ENCODE measurements at regions not wholly inside any gene's neighbourhood (a gene's known extent, or its start where the extent isn't known, plus 50 kb on each side); places are given as distances from the start of the nearest gene placed in this dataset.

DNA sequence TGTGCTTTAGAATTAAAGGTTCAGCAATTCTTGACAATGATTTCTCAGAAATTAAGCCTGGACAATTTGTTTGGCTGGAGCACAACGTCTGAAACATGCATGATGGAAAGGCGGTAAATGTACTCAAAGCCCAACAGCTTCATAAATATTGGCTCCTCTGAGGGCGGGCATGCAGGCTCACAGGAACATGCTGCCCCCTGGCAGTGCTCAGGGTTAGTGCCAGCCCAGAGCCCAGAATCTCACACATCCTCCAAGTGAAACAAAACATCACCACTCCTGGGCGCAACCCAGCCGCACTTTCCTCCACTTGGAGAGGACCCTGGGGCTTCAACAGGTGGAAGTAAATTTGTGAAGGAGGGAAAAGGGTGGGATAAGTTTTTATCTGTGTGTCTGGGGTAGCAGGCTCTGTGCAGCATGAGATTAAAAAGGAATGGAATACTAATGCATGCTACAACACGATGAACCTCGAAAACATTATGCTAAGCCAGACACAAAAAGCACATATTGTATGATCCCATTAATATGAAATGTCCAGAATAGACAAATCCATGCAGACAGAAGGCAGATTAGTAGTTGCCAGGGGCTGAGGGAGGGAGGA lies 54.1 kb upstream of the PTPRT start:
- no peak for ATAC-seq (ENCODE audit: low read depth)
- no peaks in the 10 kb centered on the region for H3K36me3 ChIP-seq (replicated peaks in 1 of 2; ENCODE audit: control extremely low read depth in 1 of 2, control insufficient read depth in 1 of 2, extremely low read depth in 1 of 2, insufficient read depth in 2 of 2, low read length in 1 of 2)
- peaks cover 0 to 6% (median 0%) of the 10 kb centered on the region in 3 donors for H3K9me3 ChIP-seq (ENCODE audit: control extremely low read depth in 1 of 3, control insufficient read depth in 2 of 3, insufficient read depth in 1 of 3, low read length in 2 of 3)
- H3K4me1 ChIP-seq (ENCODE audit: control insufficient read depth in 2 of 2, insufficient read depth in 2 of 2, low read length in 2 of 2), result no peaks in the 10 kb centered on the region
- no peak overlapping the region for H3K4me2 ChIP-seq (replicated peaks; ENCODE audit: low read depth, low read length, poor library complexity, severe bottlenecking)
- no peak overlapping the region for H3K4me3 Mint-ChIP-seq
- TF ChIP-seq, protein P1, sequence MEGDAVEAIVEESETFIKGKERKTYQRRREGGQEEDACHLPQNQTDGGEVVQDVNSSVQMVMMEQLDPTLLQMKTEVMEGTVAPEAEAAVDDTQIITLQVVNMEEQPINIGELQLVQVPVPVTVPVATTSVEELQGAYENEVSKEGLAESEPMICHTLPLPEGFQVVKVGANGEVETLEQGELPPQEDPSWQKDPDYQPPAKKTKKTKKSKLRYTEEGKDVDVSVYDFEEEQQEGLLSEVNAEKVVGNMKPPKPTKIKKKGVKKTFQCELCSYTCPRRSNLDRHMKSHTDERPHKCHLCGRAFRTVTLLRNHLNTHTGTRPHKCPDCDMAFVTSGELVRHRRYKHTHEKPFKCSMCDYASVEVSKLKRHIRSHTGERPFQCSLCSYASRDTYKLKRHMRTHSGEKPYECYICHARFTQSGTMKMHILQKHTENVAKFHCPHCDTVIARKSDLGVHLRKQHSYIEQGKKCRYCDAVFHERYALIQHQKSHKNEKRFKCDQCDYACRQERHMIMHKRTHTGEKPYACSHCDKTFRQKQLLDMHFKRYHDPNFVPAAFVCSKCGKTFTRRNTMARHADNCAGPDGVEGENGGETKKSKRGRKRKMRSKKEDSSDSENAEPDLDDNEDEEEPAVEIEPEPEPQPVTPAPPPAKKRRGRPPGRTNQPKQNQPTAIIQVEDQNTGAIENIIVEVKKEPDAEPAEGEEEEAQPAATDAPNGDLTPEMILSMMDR (IDR thresholded peaks at IDR 0.05), result no peak
- no peak for TF ChIP-seq EZH2 (IDR thresholded peaks at IDR 0.05; ENCODE audit: borderline replicate concordance, insufficient read depth, low read depth, low read length, poor library complexity, severe bottlenecking)
- H3K4me3 ChIP-seq (ENCODE audit: control extremely low read depth in 1 of 5, extremely low read depth in 1 of 5, insufficient read depth in 1 of 5, low read depth in 2 of 5, low read length in 4 of 5), result no peak overlapping the region
- whole genome bisulfite sequencing (ENCODE audit: insufficient coverage), result 46% methylated on average over 4 of the region's 7 CpGs
- no peaks in the 10 kb centered on the region for H3K9me3 Mint-ChIP-seq (ENCODE audit: insufficient read depth)
- H3K27me3 Mint-ChIP-seq, result peaks cover 9% of the 10 kb centered on the region
- no peak overlapping the region for H3K27ac Mint-ChIP-seq
- H3K27me3 ChIP-seq (replicated peaks in 1 of 4; ENCODE audit: control extremely low read depth in 1 of 4, control insufficient read depth in 3 of 4, insufficient read depth in 4 of 4, low read length in 3 of 4), result no peaks in the 10 kb centered on the region
- H3K4me1 Mint-ChIP-seq, result no peaks in the 10 kb centered on the region
- POLR2A ChIA-PET, result no interaction called here
- no peaks in the 10 kb centered on the region for H3K79me2 ChIP-seq (ENCODE audit: control insufficient read depth, insufficient read depth, low read length)
- DNase-seq, result no peak
- CTCF ChIA-PET, result no interaction called here
- intact Hi-C loops (cut with micrococcal nuclease), result no loop called here
- H4K20me1 ChIP-seq (ENCODE audit: control insufficient read depth, insufficient read depth, low read length, poor library complexity, severe bottlenecking), result no peaks in the 10 kb centered on the region
- H3K27ac ChIP-seq (ENCODE audit: low read length in 2 of 2), result no peak overlapping the region
- no peak overlapping the region for H3K9ac ChIP-seq (ENCODE audit: low read length)
- H2AFZ ChIP-seq (ENCODE audit: insufficient read depth, low read depth, low read length, poor library complexity, severe bottlenecking), result no peak overlapping the region

DNA sequence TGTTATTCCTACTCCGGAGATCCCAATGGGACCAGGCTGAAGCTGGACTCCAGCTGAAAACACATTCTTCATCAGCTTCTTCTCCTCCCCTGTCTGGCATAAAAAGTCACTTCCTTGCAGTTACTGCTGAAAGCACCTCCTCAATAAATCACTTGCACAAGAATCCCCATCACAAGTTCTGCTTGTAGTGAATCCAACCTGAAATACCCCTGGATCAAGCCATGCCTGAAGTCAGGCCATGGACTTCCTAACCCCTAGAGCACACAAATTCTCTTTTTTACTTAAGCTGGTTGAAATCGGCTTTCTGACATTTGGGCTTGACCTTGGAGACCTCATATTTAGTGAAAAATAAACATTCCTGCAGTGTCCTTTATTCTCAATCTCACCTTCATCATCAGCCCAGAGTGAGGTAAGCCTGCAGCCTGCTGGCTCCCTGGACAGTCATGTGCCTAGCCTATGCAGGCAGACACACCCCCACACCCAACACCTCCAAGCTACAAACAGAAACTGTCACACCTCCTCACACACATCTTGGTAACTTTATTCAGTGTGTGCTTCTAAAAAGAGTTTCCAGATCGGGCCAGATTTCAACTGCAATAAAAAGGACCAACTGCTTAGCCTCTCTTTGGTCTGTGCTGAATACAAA lies 51.5 kb upstream of the PTPRT start:
- Mint-ChIP-seq H3K4me1 (no peaks in the 10 kb centered on the region), H3K27ac (no peak overlapping the region), H3K27me3 (peaks cover 7% of the 10 kb centered on the region), H3K4me3 (no peak overlapping the region), H3K9me3 (ENCODE audit: insufficient read depth) (peaks cover 3% of the 10 kb centered on the region)
- peaks cover 0 to 4% (median 0%) of the 10 kb centered on the region in 3 donors for H3K9me3 ChIP-seq (ENCODE audit: control extremely low read depth in 1 of 3, control insufficient read depth in 2 of 3, insufficient read depth in 1 of 3, low read length in 2 of 3)
- POLR2A ChIA-PET, result no interaction called here
- intact Hi-C loops (cut with micrococcal nuclease), result no loop called here
- WGBS (ENCODE audit: insufficient coverage), result 100% methylated on average over 1 of the region's 3 CpGs
- H3K36me3 ChIP-seq (replicated peaks in 1 of 2; ENCODE audit: control extremely low read depth in 1 of 2, control insufficient read depth in 1 of 2, extremely low read depth in 1 of 2, insufficient read depth in 2 of 2, low read length in 1 of 2), result no peaks in the 10 kb centered on the region
- H3K4me3 ChIP-seq (ENCODE audit: control extremely low read depth in 1 of 5, extremely low read depth in 1 of 5, insufficient read depth in 1 of 5, low read depth in 2 of 5, low read length in 4 of 5), result no peak overlapping the region
- no peak overlapping the region for H3K27ac ChIP-seq (ENCODE audit: low read length in 2 of 2)
- no peaks in the 10 kb centered on the region for H3K79me2 ChIP-seq (ENCODE audit: control insufficient read depth, insufficient read depth, low read length)
- DNase-seq (no peak), ATAC-seq (ENCODE audit: low read depth) (no peak)
- H3K4me2 ChIP-seq (replicated peaks; ENCODE audit: low read depth, low read length, poor library complexity, severe bottlenecking), result no peak overlapping the region
- no peaks in the 10 kb centered on the region for H3K27me3 ChIP-seq (replicated peaks in 1 of 4; ENCODE audit: control extremely low read depth in 1 of 4, control insufficient read depth in 3 of 4, insufficient read depth in 4 of 4, low read length in 3 of 4)
- CTCF ChIA-PET, result no interaction called here
- H3K4me1 ChIP-seq (ENCODE audit: control insufficient read depth in 2 of 2, insufficient read depth in 2 of 2, low read length in 2 of 2), result no peaks in the 10 kb centered on the region
- no peak overlapping the region for H2AFZ ChIP-seq (ENCODE audit: insufficient read depth, low read depth, low read length, poor library complexity, severe bottlenecking)
- TF ChIP-seq EZH2 (IDR thresholded peaks at IDR 0.05; ENCODE audit: borderline replicate concordance, insufficient read depth, low read depth, low read length, poor library complexity, severe bottlenecking), result no peak
- TF ChIP-seq, protein P1 (IDR thresholded peaks at IDR 0.05), result no peak
- H3K9ac ChIP-seq (ENCODE audit: low read length), result no peak overlapping the region
- no peaks in the 10 kb centered on the region for H4K20me1 ChIP-seq (ENCODE audit: control insufficient read depth, insufficient read depth, low read length, poor library complexity, severe bottlenecking)

Data from B cell (primary cell).